T-helper 17 cell (primary cell): ENCODE measurements at regions not wholly inside any gene's neighbourhood (a gene's known extent, or its start where the extent isn't known, plus 50 kb on each side); places are given as distances from the start of the nearest gene placed in this dataset.

ENCODE experiments used
- ATAC-seq: fragments of 150-1000 bp; cut with Tn5 transposase; 2 replicates; pipeline ENCODE4 v1.10.0; 2021; ENCODE audit warnings: mild to moderate bottlenecking, moderate library complexity
- DNase-seq, 3 donors: peaks; one replicate each; pipeline versions ENCODE4 v3.0.0 to v3.0.0-alpha.2; 2020 to 2021
- H3K9me3 ChIP-seq: one replicate; pipeline ENCODE4 v1.7.0; 2013; ENCODE audit warnings: low read length, mild to moderate bottlenecking; ENCODE audit not compliant: control insufficient read depth, poor library complexity, severe bottlenecking
- H3K27ac Mint-ChIP-seq: one replicate; pipeline ENCODE4 v1.8.0; 2022; ENCODE audit warnings: mild to moderate bottlenecking, moderate library complexity, mixed read lengths
- H3K27me3 Mint-ChIP-seq: one replicate; pipeline ENCODE4 v1.8.0; 2022; ENCODE audit warnings: mixed read lengths
- H3K36me3 Mint-ChIP-seq: one replicate; pipeline ENCODE4 v1.8.0; 2022; ENCODE audit warnings: low read depth, mixed read lengths
- H3K4me1 Mint-ChIP-seq: one replicate; pipeline ENCODE4 v1.8.0; 2022; ENCODE audit warnings: mild to moderate bottlenecking, mixed read lengths
- H3K4me3 Mint-ChIP-seq: one replicate; pipeline ENCODE4 v1.8.0; 2022; ENCODE audit warnings: mild to moderate bottlenecking, moderate library complexity, mixed read lengths

DNA sequence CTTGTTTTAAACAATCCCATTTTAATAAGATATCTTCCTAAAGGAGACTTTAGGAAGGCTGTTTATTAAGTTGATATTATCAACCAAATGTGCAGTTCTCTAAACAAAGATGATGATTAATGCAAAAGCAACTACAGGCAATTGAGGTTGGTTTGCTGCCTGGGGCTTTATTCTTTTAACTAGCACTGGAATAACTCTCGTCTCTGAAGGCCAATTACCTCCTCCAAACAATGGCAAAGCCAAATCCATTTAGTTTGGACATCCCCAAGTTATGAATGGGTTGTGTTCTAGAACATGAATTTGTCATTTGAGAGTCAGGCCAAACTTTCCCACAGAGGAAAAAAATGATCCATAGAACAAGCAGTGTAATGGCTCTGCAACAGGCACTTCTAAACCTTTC is 114.1 kb downstream of the SLC16A9 start:
- no peaks in the 10 kb centered on the region for H3K9me3 ChIP-seq
- Mint-ChIP-seq H3K4me3 (no peak overlapping the region), H3K27me3 (peaks cover 11% of the 10 kb centered on the region), H3K27ac (no peak overlapping the region), H3K36me3 (no peaks in the 10 kb centered on the region), H3K4me1 (peaks cover under 1% of the 10 kb centered on the region)
- no peak for DNase-seq
- no peak for ATAC-seq

- H3K9me3 ChIP-seq: no peaks in the 10 kb centered on the region
- ATAC-seq (no peak), DNase-seq (no peak)
- H3K4me1 Mint-ChIP-seq: no peaks in the 10 kb centered on the region
- no peaks in the 10 kb centered on the region for H3K36me3 Mint-ChIP-seq
- H3K27ac Mint-ChIP-seq: no peak overlapping the region
- no peak overlapping the region for H3K4me3 Mint-ChIP-seq
- H3K27me3 Mint-ChIP-seq: peaks cover 10% of the 10 kb centered on the region
Measured at GRCh38 chr10:59593768-59594167, 115.9 kb downstream of the SLC16A9 start.

- Mint-ChIP-seq H3K4me3 (no peak overlapping the region), H3K27ac (no peak overlapping the region), H3K4me1 (no peaks in the 10 kb centered on the region), H3K27me3 (peaks cover 10% of the 10 kb centered on the region), H3K36me3 (no peaks in the 10 kb centered on the region)
- no peaks in the 10 kb centered on the region for H3K9me3 ChIP-seq
- DNase-seq (no peak), ATAC-seq (no peak)
Measured at GRCh38 chr10:59589796-59590195, 119.9 kb downstream of the SLC16A9 start.

DNA sequence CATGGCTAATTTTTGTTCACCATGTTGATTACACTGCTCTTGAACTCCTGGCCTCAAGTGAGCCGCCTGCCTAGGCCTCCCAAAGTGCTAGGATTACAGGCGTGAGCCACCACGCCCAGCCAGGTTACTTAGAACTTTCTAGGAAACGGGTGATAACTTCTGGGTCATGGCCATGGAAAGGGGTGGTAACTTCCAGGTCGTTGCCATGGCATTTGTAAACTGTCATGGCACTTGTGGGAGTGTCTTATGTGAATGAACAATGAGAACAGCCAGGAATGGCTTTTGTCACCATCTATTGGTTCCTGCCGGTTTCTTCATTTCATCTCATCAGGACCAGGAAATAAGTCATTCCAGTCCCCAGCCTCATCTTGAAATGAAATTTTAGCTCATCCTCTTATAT is 120.9 kb downstream of the SLC16A9 start:
- Mint-ChIP-seq H3K36me3 (no peaks in the 10 kb centered on the region), H3K4me3 (no peak overlapping the region), H3K27me3 (peaks cover 10% of the 10 kb centered on the region), H3K4me1 (no peaks in the 10 kb centered on the region), H3K27ac (no peak overlapping the region)
- no peaks in the 10 kb centered on the region for H3K9me3 ChIP-seq
- DNase-seq (no peak), ATAC-seq (no peak)

DNA sequence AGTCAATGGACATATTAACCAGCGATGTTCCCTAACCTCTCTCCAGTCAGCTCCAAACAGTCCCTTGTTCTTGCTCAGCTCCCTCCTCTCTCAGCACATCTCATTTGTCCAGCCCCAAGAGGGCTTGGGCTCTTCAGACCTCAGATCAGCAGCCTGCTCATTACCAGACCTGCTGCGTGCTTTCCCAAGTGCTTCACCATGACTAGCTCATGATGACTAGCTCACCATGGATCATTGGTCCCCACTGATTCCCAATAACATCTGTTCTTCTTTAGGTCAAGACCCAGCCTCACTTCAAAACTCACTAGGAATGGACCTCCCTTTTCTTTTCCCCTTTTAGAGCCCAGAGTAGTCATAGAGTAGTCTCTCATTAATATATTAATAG is 121.9 kb downstream of the SLC16A9 start:
- H3K36me3 Mint-ChIP-seq: no peaks in the 10 kb centered on the region
- ATAC-seq: no peak
- no peaks in the 10 kb centered on the region for H3K9me3 ChIP-seq
- H3K27ac Mint-ChIP-seq: no peak overlapping the region
- no peak for DNase-seq
- H3K4me3 Mint-ChIP-seq: no peak overlapping the region
- no peaks in the 10 kb centered on the region for H3K4me1 Mint-ChIP-seq
- peaks cover 6% of the 10 kb centered on the region for H3K27me3 Mint-ChIP-seq

GRCh38 chr10:59587083-59587755 is 122.4 kb downstream of the SLC16A9 start:
- Mint-ChIP-seq H3K4me1 (no peaks in the 10 kb centered on the region), H3K36me3 (no peaks in the 10 kb centered on the region), H3K27ac (no peak overlapping the region), H3K27me3 (peaks cover 5% of the 10 kb centered on the region), H3K4me3 (no peak overlapping the region)
- ATAC-seq (no peak), DNase-seq (no peak)
- H3K9me3 ChIP-seq: no peaks in the 10 kb centered on the region

- peaks cover 5% of the 10 kb centered on the region for H3K27me3 Mint-ChIP-seq
- no peak for DNase-seq
- no peaks in the 10 kb centered on the region for H3K9me3 ChIP-seq
- H3K27ac Mint-ChIP-seq: no peak overlapping the region
- H3K4me3 Mint-ChIP-seq: no peak overlapping the region
- H3K36me3 Mint-ChIP-seq: no peaks in the 10 kb centered on the region
- no peaks in the 10 kb centered on the region for H3K4me1 Mint-ChIP-seq
- no peak for ATAC-seq
Measured at GRCh38 chr10:59586407-59586891, 123.2 kb downstream of the SLC16A9 start.

GRCh38 chr10:59585046-59585700 is 124.5 kb downstream of the SLC16A9 start:
- no peaks in the 10 kb centered on the region for H3K4me1 Mint-ChIP-seq
- no peak overlapping the region for H3K27ac Mint-ChIP-seq
- ATAC-seq (no peak), DNase-seq (no peak)
- no peaks in the 10 kb centered on the region for H3K9me3 ChIP-seq
- no peaks in the 10 kb centered on the region for H3K36me3 Mint-ChIP-seq
- H3K27me3 Mint-ChIP-seq: peaks cover 7% of the 10 kb centered on the region
- H3K4me3 Mint-ChIP-seq: no peak overlapping the region

GRCh38 chr10:59582780-59583179 is 126.9 kb downstream of the SLC16A9 start:
- H3K9me3 ChIP-seq: no peaks in the 10 kb centered on the region
- Mint-ChIP-seq H3K4me3 (no peak overlapping the region), H3K4me1 (no peaks in the 10 kb centered on the region), H3K36me3 (peaks cover 2% of the 10 kb centered on the region), H3K27me3 (peaks cover 21% of the 10 kb centered on the region), H3K27ac (no peak overlapping the region)
- ATAC-seq (no peak), DNase-seq (no peak)

GRCh38 chr10:59582058-59582457 is 127.6 kb downstream of the SLC16A9 start:
- H3K4me3 Mint-ChIP-seq: no peak overlapping the region
- ATAC-seq (no peak), DNase-seq (no peak)
- H3K4me1 Mint-ChIP-seq: no peaks in the 10 kb centered on the region
- H3K27ac Mint-ChIP-seq: no peak overlapping the region
- no peaks in the 10 kb centered on the region for H3K9me3 ChIP-seq
- H3K27me3 Mint-ChIP-seq: peaks cover 21% of the 10 kb centered on the region
- peaks cover 2% of the 10 kb centered on the region for H3K36me3 Mint-ChIP-seq

GRCh38 chr10:59580026-59580863 is 129.4 kb downstream of the SLC16A9 start:
- no peak overlapping the region for H3K4me3 Mint-ChIP-seq
- no peak for ATAC-seq
- H3K4me1 Mint-ChIP-seq: no peaks in the 10 kb centered on the region
- no peak overlapping the region for H3K27ac Mint-ChIP-seq
- H3K9me3 ChIP-seq: no peaks in the 10 kb centered on the region
- DNase-seq: no peak
- peaks cover 2% of the 10 kb centered on the region for H3K36me3 Mint-ChIP-seq
- peaks cover 29% of the 10 kb centered on the region for H3K27me3 Mint-ChIP-seq

DNA sequence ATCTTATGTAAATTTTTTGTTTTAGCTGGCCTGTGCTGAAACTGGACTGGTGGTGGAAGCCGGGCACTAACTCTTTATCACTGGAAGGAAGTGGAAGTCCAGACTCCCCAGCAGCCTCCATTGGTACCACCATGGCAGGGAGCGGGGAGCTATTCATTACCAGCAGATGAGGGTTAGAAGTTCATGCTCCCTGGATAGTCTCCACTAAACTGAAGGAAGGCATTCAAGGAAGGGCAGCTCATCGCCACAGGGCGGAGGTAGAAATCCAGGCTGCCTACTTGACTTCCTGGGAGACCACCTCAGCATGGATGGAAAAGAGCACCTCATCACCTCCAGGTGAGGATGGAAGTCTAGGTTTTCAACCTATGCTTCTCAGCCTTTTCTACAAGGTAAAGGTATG is 130.9 kb downstream of the SLC16A9 start:
- ATAC-seq (no peak), DNase-seq (no peak)
- Mint-ChIP-seq H3K27me3 (peaks cover 31% of the 10 kb centered on the region), H3K4me3 (no peak overlapping the region), H3K4me1 (no peaks in the 10 kb centered on the region), H3K27ac (no peak overlapping the region), H3K36me3 (peaks cover 2% of the 10 kb centered on the region)
- no peaks in the 10 kb centered on the region for H3K9me3 ChIP-seq

DNA sequence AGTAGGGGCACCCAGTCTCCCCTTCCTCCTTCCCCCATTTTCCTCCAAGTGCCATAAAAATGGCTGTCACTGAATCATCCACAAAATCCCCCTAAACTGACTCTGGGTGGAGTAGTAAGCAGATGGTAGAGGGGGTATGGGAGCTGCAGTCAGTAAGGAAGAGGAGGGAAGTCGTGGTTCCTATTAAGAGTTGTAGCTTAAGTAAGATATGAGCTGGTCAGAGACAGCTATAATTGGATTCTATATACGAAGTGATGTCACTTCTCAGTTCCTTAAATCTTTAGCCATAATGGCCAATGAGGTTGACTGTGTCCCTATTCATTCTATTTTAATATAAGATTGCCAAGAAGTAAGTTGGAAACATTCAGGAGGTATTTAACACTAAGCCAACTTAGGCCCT is 131.7 kb downstream of the SLC16A9 start:
- peaks cover 36% of the 10 kb centered on the region for H3K27me3 Mint-ChIP-seq
- H3K27ac Mint-ChIP-seq: no peak overlapping the region
- no peak overlapping the region for H3K4me3 Mint-ChIP-seq
- ATAC-seq: no peak
- no peak for DNase-seq
- no peaks in the 10 kb centered on the region for H3K4me1 Mint-ChIP-seq
- no peaks in the 10 kb centered on the region for H3K9me3 ChIP-seq
- H3K36me3 Mint-ChIP-seq: peaks cover 2% of the 10 kb centered on the region
